Upper lobe of right lung (tissue), 1 donor: ENCODE measurements at regions not wholly inside any gene's neighbourhood (a gene's known extent, or its start where the extent isn't known, plus 50 kb on each side); places are given as distances from the start of the nearest gene placed in this dataset.

ENCODE experiments used
- ATAC-seq: fragments of 200-7000 bp; cut with Tn5 transposase; one replicate; pipeline ENCODE4 v1.9.1; 2020; ENCODE audit warnings: mild to moderate bottlenecking, moderate library complexity
- DNase-seq: peaks from one replicate; pipeline ENCODE4 v3.0.0-alpha.2; 2020
- H3K27ac ChIP-seq: fragments of 200-600 bp; one replicate; pipeline ENCODE4 v1.8.0; 2022
- H3K27me3 ChIP-seq: fragments of 200-600 bp; one replicate; pipeline ENCODE4 v1.8.0; 2022; ENCODE audit warnings: mild to moderate bottlenecking
- H3K36me3 ChIP-seq: fragments of 200-600 bp; one replicate; pipeline ENCODE4 v1.8.0; 2022
- H3K4me1 ChIP-seq: fragments of 200-600 bp; one replicate; pipeline ENCODE4 v1.8.0; 2022
- H3K4me3 ChIP-seq: fragments of 200-600 bp; one replicate; pipeline ENCODE4 v1.8.0; 2022; ENCODE audit warnings: mild to moderate bottlenecking
- H3K9me3 ChIP-seq: fragments of 200-600 bp; one replicate; pipeline ENCODE4 v1.8.0; 2022
- intact Hi-C: fragments of 100-400 bp; cut with DNase I; formaldehyde crosslinking; loops from one replicate; pipeline ENCODE4 v1.11.0; 2022
- TF ChIP-seq, protein P1 (sequence below): fragments of 200-600 bp; IDR thresholded peaks from one replicate; pipeline ENCODE4 v1.8.0; 2022; ENCODE audit warnings: antibody characterized with exemption
- donor health status: DM: no; HTN: yes; CAD: no; lungs with severe emphysema.

DNA sequence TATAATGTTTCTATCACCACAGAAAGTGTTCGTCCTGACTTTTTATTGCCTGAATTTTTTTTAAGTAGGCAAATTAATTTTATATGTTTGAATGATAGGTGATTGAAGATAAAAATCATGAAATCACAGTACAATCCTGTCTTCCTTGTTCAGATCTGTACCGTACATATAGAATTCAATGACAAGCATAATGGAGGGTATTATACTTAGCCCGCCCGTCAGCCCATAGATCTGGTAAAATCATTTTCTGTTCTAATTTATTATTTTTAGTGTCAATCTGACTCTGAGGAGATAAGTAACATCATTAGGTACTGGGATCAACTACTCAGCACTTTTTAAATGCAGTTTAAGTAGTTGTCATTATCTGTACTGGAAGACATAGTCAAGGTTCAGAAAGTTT, 269.9 kb downstream of the NR2F2 start:
- TF ChIP-seq, protein P1, sequence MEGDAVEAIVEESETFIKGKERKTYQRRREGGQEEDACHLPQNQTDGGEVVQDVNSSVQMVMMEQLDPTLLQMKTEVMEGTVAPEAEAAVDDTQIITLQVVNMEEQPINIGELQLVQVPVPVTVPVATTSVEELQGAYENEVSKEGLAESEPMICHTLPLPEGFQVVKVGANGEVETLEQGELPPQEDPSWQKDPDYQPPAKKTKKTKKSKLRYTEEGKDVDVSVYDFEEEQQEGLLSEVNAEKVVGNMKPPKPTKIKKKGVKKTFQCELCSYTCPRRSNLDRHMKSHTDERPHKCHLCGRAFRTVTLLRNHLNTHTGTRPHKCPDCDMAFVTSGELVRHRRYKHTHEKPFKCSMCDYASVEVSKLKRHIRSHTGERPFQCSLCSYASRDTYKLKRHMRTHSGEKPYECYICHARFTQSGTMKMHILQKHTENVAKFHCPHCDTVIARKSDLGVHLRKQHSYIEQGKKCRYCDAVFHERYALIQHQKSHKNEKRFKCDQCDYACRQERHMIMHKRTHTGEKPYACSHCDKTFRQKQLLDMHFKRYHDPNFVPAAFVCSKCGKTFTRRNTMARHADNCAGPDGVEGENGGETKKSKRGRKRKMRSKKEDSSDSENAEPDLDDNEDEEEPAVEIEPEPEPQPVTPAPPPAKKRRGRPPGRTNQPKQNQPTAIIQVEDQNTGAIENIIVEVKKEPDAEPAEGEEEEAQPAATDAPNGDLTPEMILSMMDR: no peak
- H3K27ac ChIP-seq: no peak overlapping the region
- intact Hi-C loops: no loop called here
- H3K9me3 ChIP-seq: no peaks in the 10 kb centered on the region
- no peaks in the 10 kb centered on the region for H3K27me3 ChIP-seq
- no peak overlapping the region for H3K4me3 ChIP-seq
- ATAC-seq (no peak), DNase-seq (no peak)
- H3K36me3 ChIP-seq: no peaks in the 10 kb centered on the region
- no peaks in the 10 kb centered on the region for H3K4me1 ChIP-seq

GRCh38 chr15:96606617-96607016, 276.1 kb downstream of the NR2F2 start:
- Histone ChIP-seq H3K36me3 (no peaks in the 10 kb centered on the region), H3K9me3 (no peaks in the 10 kb centered on the region), H3K4me3 (no peak overlapping the region), H3K4me1 (no peaks in the 10 kb centered on the region), H3K27ac (no peak overlapping the region), H3K27me3 (no peaks in the 10 kb centered on the region)
- DNase-seq: no peak
- intact Hi-C loops: no loop called here
- ATAC-seq: no peak
- TF ChIP-seq, protein P1: no peak

GRCh38 chr15:96610757-96611156, 280.3 kb downstream of the NR2F2 start:
- Histone ChIP-seq H3K9me3 (no peaks in the 10 kb centered on the region), H3K27ac (no peak overlapping the region), H3K36me3 (no peaks in the 10 kb centered on the region), H3K27me3 (peaks cover 7% of the 10 kb centered on the region), H3K4me3 (no peak overlapping the region), H3K4me1 (no peaks in the 10 kb centered on the region)
- no peak for DNase-seq
- intact Hi-C loops: no loop called here
- TF ChIP-seq, protein P1: no peak
- no peak for ATAC-seq

DNA sequence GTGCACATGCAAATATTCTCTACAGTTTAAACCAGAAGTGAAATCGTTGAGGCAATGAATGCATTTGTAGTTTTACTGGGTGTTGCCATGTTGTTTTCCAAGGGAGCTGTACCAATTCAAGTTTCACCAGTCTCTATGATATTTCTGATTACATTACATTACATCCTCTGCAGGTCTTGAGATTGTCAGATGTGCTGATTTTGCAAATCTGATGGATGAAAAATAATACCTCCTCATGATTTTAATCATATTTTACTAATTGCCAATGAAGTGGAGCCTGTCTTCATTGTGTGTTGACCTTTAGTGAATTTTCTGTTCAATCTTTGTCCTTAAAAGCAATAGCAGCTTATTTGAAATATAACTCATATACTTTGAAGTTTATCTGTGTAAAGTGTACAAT, 282.4 kb downstream of the NR2F2 start:
- ATAC-seq: no peak
- H3K27ac ChIP-seq: no peak overlapping the region
- H3K36me3 ChIP-seq: no peaks in the 10 kb centered on the region
- DNase-seq: no peak
- no peak overlapping the region for H3K4me3 ChIP-seq
- no peaks in the 10 kb centered on the region for H3K4me1 ChIP-seq
- TF ChIP-seq, protein P1: no peak
- intact Hi-C loops: no loop called here
- H3K27me3 ChIP-seq: peaks cover 13% of the 10 kb centered on the region
- H3K9me3 ChIP-seq: no peaks in the 10 kb centered on the region

DNA sequence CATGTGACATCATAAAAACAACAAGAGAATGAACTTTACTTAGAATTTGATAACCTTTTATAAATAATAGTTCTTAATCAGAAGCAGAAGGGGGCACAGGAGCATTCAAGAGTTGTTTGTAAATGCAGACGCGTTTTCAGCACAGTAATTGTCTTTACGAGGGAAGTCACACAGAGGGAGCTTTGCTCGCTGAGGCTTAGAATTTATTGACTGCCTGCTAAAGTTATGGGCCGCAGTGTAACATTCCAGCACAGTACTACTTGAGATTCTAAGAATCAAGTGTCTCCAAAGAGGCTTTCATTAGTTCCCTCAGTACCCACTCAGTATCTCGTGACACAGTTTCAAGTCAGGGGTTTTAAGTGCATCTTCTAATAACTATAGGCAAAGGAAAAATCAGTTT, 288.7 kb downstream of the NR2F2 start:
- no peak for DNase-seq
- intact Hi-C loops: no loop called here

GRCh38 chr15:96622714-96623113, 292.2 kb downstream of the NR2F2 start:
- DNase-seq (no peak), ATAC-seq (no peak)
- TF ChIP-seq, protein P1: no peak
- Histone ChIP-seq H3K36me3 (no peaks in the 10 kb centered on the region), H3K4me3 (no peak overlapping the region), H3K27ac (no peak overlapping the region), H3K9me3 (no peaks in the 10 kb centered on the region), H3K27me3 (peaks cover 8% of the 10 kb centered on the region), H3K4me1 (no peaks in the 10 kb centered on the region)
- intact Hi-C loops: no loop called here

More for the DNA sequence above, 288.7 kb downstream of the NR2F2 start:
- Histone ChIP-seq H3K27ac (no peak overlapping the region), H3K9me3 (no peaks in the 10 kb centered on the region), H3K36me3 (no peaks in the 10 kb centered on the region), H3K4me1 (no peaks in the 10 kb centered on the region), H3K27me3 (peaks cover 12% of the 10 kb centered on the region), H3K4me3 (no peak overlapping the region)
- no peak for ATAC-seq
- TF ChIP-seq, protein P1: no peak
